SHP77 treated with DMSO at 0.1 percent for 48 hours (cell line): ENCODE measurements at regions not wholly inside any gene's neighbourhood (a gene's known extent, or its start where the extent isn't known, plus 50 kb on each side); places are given as distances from the start of the nearest gene placed in this dataset.

Experiments used
- DNase-seq: peaks from one replicate; lab custom pipeline; 2025; lab: John Stamatoyannopoulos, UW

GRCh38 chr6:54440549-54440948 lies 132.3 kb downstream of the TINAG start:
- no peak for DNase-seq

DNA sequence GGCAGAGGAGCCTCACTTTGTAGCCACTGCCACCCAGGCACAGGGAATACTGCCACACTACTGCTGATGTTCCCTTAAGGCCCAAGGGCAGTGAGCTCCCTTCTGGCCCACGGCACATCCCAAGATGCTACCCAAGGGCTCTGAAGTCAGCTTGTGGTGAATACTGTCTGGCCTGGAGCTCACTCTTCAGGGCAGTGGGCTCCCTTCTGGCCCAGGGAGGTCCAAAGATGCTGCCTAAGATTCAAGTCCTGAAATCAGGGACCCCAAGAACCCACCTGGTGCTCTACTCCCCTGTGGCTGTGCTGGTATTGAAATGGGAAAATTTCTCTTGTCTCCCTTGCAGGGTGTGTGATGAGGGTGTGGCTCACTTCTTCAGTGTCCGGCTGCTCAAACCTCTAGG lies 132.8 kb downstream of the TINAG start:
- no peak for DNase-seq

DNA sequence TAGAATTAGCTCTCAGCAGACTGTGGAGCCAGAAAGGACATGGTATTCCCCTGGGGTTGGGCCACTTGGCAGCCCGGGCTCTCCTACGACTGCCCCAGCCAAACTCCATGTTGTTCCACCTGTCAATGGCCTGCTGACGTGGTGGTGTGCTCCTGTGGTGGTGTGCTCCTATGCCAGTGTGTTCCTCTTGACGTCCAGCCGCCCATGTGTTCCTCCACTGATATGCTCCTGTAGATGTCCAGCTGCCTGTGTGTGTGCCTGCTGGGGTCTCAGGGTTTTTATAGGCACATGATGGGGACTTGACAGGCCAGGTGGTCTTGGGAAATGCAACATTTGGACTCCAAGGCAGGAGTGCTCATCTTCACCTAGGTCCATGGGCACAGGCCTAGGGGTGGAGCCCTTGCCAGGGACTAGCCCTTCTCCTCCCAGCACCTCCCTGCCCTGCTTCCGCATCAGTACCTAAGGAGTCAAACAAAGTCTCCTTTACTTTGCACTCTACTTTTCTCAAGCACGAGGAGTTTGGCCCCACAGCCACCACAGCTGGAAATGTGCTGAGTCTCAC lies 133.5 kb downstream of the TINAG start:
- no peak for DNase-seq

GRCh38 chr6:54445207-54445606 lies 137.0 kb downstream of the TINAG start:
- no peak for DNase-seq

GRCh38 chr6:54448617-54449016 lies 140.4 kb downstream of the TINAG start:
- DNase-seq = no peak

- DNase-seq = no peak
Observed at GRCh38 chr6:54451516-54451915, 143.3 kb downstream of the TINAG start.

- no peak for DNase-seq
Observed at GRCh38 chr6:54463354-54464024, 155.2 kb downstream of the TINAG start.

DNA sequence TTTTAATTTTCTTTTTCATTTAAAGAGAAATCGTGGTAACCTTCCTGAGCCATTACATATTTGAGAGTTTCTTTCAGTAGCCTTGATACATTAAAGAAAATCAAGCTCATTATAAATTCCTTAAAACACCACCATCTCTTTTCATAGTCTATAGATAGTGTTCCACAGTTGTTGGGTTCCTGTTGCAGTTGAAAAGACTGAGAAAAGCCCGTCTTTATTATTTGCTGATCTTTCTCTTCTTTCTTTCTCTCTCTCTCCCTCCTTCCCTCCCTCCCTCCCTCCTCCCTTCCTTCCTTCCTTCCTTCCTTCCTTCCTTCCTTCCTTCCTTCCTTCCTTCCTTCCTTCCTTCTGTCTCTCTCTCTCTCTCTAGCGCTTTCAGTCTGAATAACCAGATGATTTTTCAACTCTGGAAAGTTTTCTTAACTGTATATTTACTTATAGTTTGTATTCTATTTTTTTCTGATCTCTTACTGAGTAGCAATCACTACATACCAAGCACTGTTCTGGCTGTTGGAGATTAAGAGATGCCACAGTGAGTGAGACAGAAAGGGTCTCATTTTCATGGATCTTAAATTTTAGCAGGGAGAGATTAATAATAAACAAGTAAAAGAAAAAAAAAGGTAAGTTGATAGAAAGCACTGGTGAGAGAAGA lies 157.5 kb downstream of the TINAG start:
- DNase-seq = no peak

GRCh38 chr6:54467384-54467783 lies 159.1 kb downstream of the TINAG start:
- no peak for DNase-seq

GRCh38 chr6:54473328-54473727 lies 165.1 kb downstream of the TINAG start:
- no peak for DNase-seq

- no peak for DNase-seq
Observed at GRCh38 chr6:54474898-54475297, 166.7 kb downstream of the TINAG start.

GRCh38 chr6:54481091-54481490 lies 172.8 kb downstream of the TINAG start:
- DNase-seq = no peak

GRCh38 chr6:54491431-54491830 lies 183.2 kb downstream of the TINAG start:
- DNase-seq = no peak

DNA sequence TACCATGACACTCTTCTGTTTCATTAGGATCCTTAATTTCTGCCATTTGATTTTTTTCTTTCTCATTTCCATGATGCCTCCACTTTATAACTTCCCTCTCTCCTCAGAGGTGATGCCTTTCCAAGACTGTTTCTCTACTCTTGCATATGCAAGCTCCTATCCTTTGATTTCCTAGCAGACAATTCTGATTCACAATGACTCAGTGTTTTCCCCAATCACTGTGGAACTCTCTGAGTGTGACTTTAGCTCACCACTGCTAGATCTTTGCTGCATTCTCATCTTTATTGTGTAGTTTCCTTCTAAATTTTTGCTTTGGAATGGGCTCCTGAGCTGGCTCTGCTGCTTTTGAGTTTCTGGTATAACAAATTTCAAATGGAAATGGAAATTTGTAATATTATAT lies 184.9 kb downstream of the TINAG start:
- DNase-seq = no peak

DNA sequence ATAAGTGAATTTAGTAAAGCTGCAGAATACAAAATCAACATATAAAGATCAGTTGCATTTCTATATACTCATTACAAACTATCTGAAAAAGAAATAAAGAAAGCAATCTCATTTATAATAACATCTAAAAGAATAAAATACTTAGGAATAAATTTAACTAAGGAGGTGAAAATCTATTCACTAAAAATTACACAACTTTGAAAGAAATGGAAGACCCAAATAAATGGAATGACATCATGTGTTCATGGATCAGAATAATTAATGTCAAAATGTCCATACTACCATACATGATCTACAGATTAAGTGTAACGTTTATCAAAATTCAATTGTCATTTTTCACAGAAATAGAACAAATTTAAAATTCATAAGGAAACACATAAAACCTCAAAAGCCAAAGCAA lies 194.9 kb downstream of the TINAG start:
- DNase-seq = no peak

- DNase-seq = no peak
Observed at GRCh38 chr6:54515013-54515412, 206.8 kb downstream of the TINAG start.

- no peak for DNase-seq
Observed at GRCh38 chr6:54515713-54516112, 207.5 kb downstream of the TINAG start.

DNA sequence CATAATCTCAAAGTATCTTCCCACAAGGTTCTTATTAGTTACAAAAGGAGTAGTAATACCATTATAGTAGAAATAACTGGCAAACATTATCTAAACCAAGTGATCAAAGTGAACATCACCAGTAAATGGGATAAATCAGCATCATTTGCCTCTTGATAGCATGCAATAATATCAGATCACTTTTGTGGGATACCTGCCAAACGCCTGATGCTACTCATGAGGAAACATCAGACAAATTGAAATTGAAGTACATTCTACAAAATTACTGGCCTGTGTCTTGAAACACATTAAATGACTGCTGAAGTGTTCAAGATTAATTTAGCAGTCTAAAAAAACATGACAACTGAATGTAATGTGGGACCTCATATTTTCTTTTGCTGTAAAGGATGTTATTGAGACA lies 208.1 kb downstream of the TINAG start:
- DNase-seq = no peak

- DNase-seq = no peak
Observed at GRCh38 chr6:54519161-54519560, 210.9 kb downstream of the TINAG start.

GRCh38 chr6:54525731-54526130 lies 217.5 kb downstream of the TINAG start:
- DNase-seq = no peak

- DNase-seq = no peak
Observed at GRCh38 chr6:54533567-54533966, 225.3 kb downstream of the TINAG start.

DNA sequence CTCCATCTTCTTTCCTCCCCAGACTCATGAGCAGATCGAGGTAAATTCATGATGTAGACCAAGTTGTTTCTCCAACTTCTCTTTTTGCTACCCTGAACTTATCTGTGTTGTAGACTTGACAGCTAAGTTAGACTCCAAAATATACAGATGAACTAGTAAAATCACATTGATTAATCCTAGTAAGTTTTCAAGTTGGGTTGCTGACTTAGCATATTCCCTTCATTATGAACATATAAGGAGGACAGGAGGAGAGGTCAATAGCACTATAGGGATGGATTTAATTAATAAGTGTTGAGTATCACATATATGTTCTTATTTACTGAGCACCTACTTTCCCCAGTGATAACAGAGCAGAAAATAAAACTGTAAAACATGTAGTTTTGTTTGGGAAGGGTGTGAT lies 227.3 kb downstream of the TINAG start:
- DNase-seq = no peak

- DNase-seq = no peak
Observed at GRCh38 chr6:54541541-54541940, 233.3 kb downstream of the TINAG start.

DNA sequence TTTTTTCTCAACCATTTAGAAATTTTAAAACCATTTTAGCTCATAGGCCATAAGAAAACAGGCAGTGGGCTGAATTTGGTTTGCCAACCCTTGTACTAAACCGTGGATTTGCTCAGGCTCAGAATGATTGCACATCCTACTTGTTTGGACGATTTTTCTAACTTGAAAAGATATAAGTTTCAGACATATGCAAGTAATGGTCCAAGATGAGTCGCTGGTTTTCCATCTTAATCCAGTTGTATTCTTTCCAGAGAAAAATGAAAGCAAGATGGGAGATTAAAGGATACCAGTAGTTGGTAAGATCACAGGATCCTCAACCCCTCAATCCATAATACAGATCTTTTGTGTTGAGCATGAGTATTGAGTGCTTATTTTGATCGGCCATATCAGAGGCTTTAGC lies 250.9 kb downstream of the TINAG start:
- DNase-seq = no peak
